Glutamatergic neuron (in vitro differentiated cells): ENCODE measurements at regions not wholly inside any gene's neighbourhood (a gene's known extent, or its start where the extent isn't known, plus 50 kb on each side); places are given as distances from the start of the nearest gene placed in this dataset.

ENCODE experiments used
- DNase-seq: peaks from one replicate; pipeline ENCODE4 v3.0.0; 2022
- H3K27ac Mint-ChIP-seq: one replicate; pipeline ENCODE4 v1.8.0; 2020; ENCODE audit warnings: mild to moderate bottlenecking, mixed read lengths, inconsistent platforms; ENCODE audit not compliant: unreplicated experiment
- H3K27me3 Mint-ChIP-seq: one replicate; pipeline ENCODE4 v1.8.0; 2020; ENCODE audit warnings: mild to moderate bottlenecking, moderate library complexity, mixed read lengths, inconsistent platforms; ENCODE audit not compliant: unreplicated experiment
- H3K36me3 Mint-ChIP-seq: one replicate; pipeline ENCODE4 v1.8.0; 2020; ENCODE audit warnings: mild to moderate bottlenecking, mixed read lengths, inconsistent platforms; ENCODE audit not compliant: unreplicated experiment
- H3K4me1 Mint-ChIP-seq: one replicate; pipeline ENCODE4 v1.8.0; 2020; ENCODE audit warnings: mild to moderate bottlenecking, low read depth, mixed read lengths, inconsistent platforms; ENCODE audit not compliant: unreplicated experiment
- H3K4me3 Mint-ChIP-seq: one replicate; pipeline ENCODE4 v1.8.0; 2020; ENCODE audit warnings: mild to moderate bottlenecking, mixed read lengths, inconsistent platforms; ENCODE audit not compliant: unreplicated experiment
- H3K9me3 Mint-ChIP-seq: one replicate; pipeline ENCODE4 v1.8.0; 2020; ENCODE audit warnings: mild to moderate bottlenecking, moderate library complexity, mixed read lengths, inconsistent platforms; ENCODE audit not compliant: unreplicated experiment
- CTCF ChIP-seq: fragments of 200-600 bp; sonication (generic); IDR thresholded peaks from one replicate; pipeline ENCODE4 v1.5.0; 2021; ENCODE audit not compliant: partially characterized antibody, unreplicated experiment

DNA sequence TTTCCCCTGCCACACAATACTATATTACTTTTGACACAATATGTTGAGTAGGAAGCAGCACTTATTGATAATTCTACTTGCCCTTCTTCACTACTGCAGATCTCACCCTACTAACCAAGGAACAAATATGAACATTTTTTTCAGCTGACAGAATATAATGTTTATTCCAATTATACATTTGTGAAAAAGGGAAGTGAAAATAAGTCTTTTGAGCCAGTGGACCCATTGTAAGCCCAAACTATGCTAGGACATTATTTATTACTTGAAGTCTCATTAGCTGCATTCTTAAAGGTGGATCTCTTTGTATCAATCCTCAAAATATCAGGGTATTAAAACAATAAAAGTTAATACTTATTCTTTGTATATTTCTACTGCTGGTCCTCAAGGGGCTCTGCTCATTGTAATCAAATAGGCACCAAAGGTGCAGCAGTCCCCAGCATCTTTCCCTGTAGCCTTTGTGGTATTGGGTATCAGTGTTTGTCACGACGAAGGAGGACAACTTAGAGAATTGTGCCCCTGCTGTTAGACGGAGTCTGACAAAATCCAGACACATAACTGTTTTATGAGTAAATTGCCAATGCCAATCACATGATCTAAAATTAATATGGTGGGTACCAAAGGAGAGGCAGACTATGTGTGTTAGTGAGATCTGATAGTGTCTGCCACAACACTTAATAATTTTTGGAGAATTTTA is 453.5 kb upstream of the CDH9 start:
- Mint-ChIP-seq H3K27me3 (no peaks in the 10 kb centered on the region), H3K9me3 (no peaks in the 10 kb centered on the region), H3K36me3 (no peaks in the 10 kb centered on the region), H3K4me1 (peaks cover 5% of the 10 kb centered on the region), H3K27ac (no peak overlapping the region), H3K4me3 (no peak overlapping the region)
- DNase-seq, result no peak
- TF ChIP-seq CTCF, result no peak

- no peak for TF ChIP-seq CTCF
- H3K27ac Mint-ChIP-seq, result no peak overlapping the region
- no peaks in the 10 kb centered on the region for H3K27me3 Mint-ChIP-seq
- no peaks in the 10 kb centered on the region for H3K36me3 Mint-ChIP-seq
- no peak overlapping the region for H3K4me3 Mint-ChIP-seq
- peaks cover 5% of the 10 kb centered on the region for H3K4me1 Mint-ChIP-seq
- H3K9me3 Mint-ChIP-seq, result no peaks in the 10 kb centered on the region
- DNase-seq, result no peak
Observed at GRCh38 chr5:27491047-27491446, 452.7 kb upstream of the CDH9 start.

DNA sequence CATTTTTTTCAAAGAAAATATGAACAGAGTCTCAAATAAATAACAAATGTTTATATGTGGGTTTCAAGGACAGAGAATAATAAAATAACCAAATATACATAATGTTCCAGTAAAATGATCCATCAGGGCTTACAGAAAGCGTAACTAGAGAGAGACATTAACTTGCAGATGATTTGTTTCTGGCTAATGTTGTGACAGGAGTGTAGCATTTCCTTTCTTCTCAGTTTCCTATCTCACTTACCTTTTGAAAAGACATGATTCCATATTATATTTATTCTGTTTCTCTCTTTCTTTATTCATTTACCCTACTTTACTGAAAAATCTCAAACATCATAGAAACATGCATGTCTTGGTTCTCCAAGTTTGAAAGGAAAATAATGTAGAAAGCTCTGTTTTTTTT is 451.3 kb upstream of the CDH9 start:
- H3K36me3 Mint-ChIP-seq, result no peaks in the 10 kb centered on the region

DNA sequence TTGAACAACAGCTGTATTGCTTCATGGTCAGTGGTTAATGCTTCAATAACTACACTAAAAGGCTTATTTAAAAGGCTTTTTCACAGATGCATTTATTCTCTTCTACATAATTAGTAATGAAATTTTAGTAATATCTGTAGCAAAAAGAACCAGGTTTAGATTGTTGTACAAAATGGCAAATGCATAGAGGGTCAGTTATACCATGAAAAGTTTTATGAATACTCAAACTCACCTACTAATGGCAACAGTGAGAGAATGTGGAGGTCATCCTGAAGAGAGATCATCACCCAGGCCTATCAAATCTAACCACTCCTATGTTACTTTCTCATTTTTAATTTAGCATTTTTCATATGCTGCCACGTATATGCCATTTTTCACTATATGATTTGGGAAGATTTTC is 444.3 kb upstream of the CDH9 start:
- no peak for TF ChIP-seq CTCF
- H3K4me3 Mint-ChIP-seq, result no peak overlapping the region

More for the DNA sequence above, 451.3 kb upstream of the CDH9 start:
- no peak for TF ChIP-seq CTCF
- H3K9me3 Mint-ChIP-seq, result no peaks in the 10 kb centered on the region
- no peak for DNase-seq
- H3K4me1 Mint-ChIP-seq, result peaks cover 4% of the 10 kb centered on the region
- H3K4me3 Mint-ChIP-seq, result no peak overlapping the region
- no peaks in the 10 kb centered on the region for H3K27me3 Mint-ChIP-seq
- no peak overlapping the region for H3K27ac Mint-ChIP-seq

GRCh38 chr5:27479859-27480258 is 441.5 kb upstream of the CDH9 start:
- no peak overlapping the region for H3K4me3 Mint-ChIP-seq
- peaks cover 5% of the 10 kb centered on the region for H3K9me3 Mint-ChIP-seq
- no peak for DNase-seq
- H3K4me1 Mint-ChIP-seq, result peaks cover 13% of the 10 kb centered on the region
- TF ChIP-seq CTCF, result no peak
- peaks cover 27% of the 10 kb centered on the region for H3K36me3 Mint-ChIP-seq
- no peak overlapping the region for H3K27ac Mint-ChIP-seq
- no peaks in the 10 kb centered on the region for H3K27me3 Mint-ChIP-seq

More for the DNA sequence above, 444.3 kb upstream of the CDH9 start:
- H3K9me3 Mint-ChIP-seq, result peaks cover 3% of the 10 kb centered on the region
- H3K27me3 Mint-ChIP-seq, result no peaks in the 10 kb centered on the region
- H3K27ac Mint-ChIP-seq, result no peak overlapping the region
- peaks cover 7% of the 10 kb centered on the region for H3K36me3 Mint-ChIP-seq
- DNase-seq, result no peak
- peaks cover 7% of the 10 kb centered on the region for H3K4me1 Mint-ChIP-seq
